Fibroblast of lung (primary cell): ENCODE measurements at regions not wholly inside any gene's neighbourhood (a gene's known extent, or its start where the extent isn't known, plus 50 kb on each side); places are given as distances from the start of the nearest gene placed in this dataset.
"Not testable (repeated sequence)": the region's sequence is repeated elsewhere in the genome, so short reads cannot be mapped to it uniquely, and the experiment has no call there.

Experiments
- DNase-seq, 2 donors: peaks; one replicate each; pipeline versions ENCODE4 v3.0.0 to v3.0.0-alpha.2; 2010; ENCODE audit warnings: low read depth in 2 of 2
- H2AFZ ChIP-seq: 2 replicates; pipeline ENCODE4 v1.5.1; 2012; ENCODE audit warnings: low read length, control low read depth, inconsistent platforms
- H3K27ac ChIP-seq: 2 replicates; pipeline ENCODE4 v1.5.1; 2011; ENCODE audit warnings: low read length, control low read depth; ENCODE audit not compliant: insufficient read depth
- H3K27me3 ChIP-seq: 2 replicates; pipeline ENCODE4 v1.5.1; 2011; ENCODE audit warnings: mild to moderate bottlenecking, low read length; ENCODE audit not compliant: control insufficient read depth, insufficient read depth
- H3K36me3 ChIP-seq: 2 replicates; pipeline ENCODE4 v1.5.1; 2011; ENCODE audit warnings: low read length; ENCODE audit not compliant: control insufficient read depth, insufficient read depth
- H3K4me1 ChIP-seq: 2 replicates; pipeline ENCODE4 v1.5.1; 2011; ENCODE audit warnings: low read length; ENCODE audit not compliant: control insufficient read depth, insufficient read depth; ENCODE audit errors: extremely low read depth
- H3K4me2 ChIP-seq: 2 replicates; pipeline ENCODE4 v1.5.1; 2011; ENCODE audit warnings: low read length, control low read depth; ENCODE audit not compliant: insufficient read depth; ENCODE audit errors: extremely low read depth
- H3K4me3 ChIP-seq, 4 experiments: fragments of 200-600 bp in 1 of 4; sonication (generic) in 1 of 4; replicated peaks in 1 of 4; 2 replicates each; pipeline ENCODE4 v1.5.1; 2011 to 2016; ENCODE audit warnings: low read length in 4 of 4, low read depth in 3 of 4, mild to moderate bottlenecking in 3 of 4, control low read depth in 2 of 4, inconsistent platforms in 1 of 4, mixed read lengths in 1 of 4; ENCODE audit not compliant: insufficient read depth in 1 of 4; ENCODE audit errors: control extremely low read depth in 1 of 4
- H3K79me2 ChIP-seq: 2 replicates; pipeline ENCODE4 v1.5.1; 2012; ENCODE audit warnings: mild to moderate bottlenecking, low read length, inconsistent platforms; ENCODE audit not compliant: control insufficient read depth, insufficient read depth
- H3K9ac ChIP-seq: 2 replicates; pipeline ENCODE4 v1.5.1; 2011; ENCODE audit warnings: mild to moderate bottlenecking, low read length, control low read depth; ENCODE audit not compliant: insufficient read depth
- H3K9me3 ChIP-seq: 2 replicates; pipeline ENCODE4 v1.5.1; 2012; ENCODE audit warnings: low read depth, low read length; ENCODE audit not compliant: control insufficient read depth, insufficient read depth
- H4K20me1 ChIP-seq: 2 replicates; pipeline ENCODE4 v1.5.1; 2011; ENCODE audit warnings: low read length; ENCODE audit not compliant: control insufficient read depth, insufficient read depth; ENCODE audit errors: extremely low read depth
- EZH2 ChIP-seq: IDR thresholded peaks from 2 replicates; pipeline ENCODE4 v1.5.1; 2012; ENCODE audit warnings: low read length, control low read depth, mild to moderate bottlenecking; ENCODE audit errors: missing control alignments
- TF ChIP-seq, protein P1 (sequence below), 2 donors: IDR thresholded peaks in 1 of 2; conservative IDR thresholded peaks in 1 of 2; 1 replicate in 1 of 2; 2 replicates in 1 of 2; pipeline ENCODE4 v1.5.1; 2011 to 2012; ENCODE audit warnings: low read length in 2 of 2, control low read depth in 1 of 2, inconsistent platforms in 1 of 2, low read depth in 1 of 2, mild to moderate bottlenecking in 1 of 2

DNA sequence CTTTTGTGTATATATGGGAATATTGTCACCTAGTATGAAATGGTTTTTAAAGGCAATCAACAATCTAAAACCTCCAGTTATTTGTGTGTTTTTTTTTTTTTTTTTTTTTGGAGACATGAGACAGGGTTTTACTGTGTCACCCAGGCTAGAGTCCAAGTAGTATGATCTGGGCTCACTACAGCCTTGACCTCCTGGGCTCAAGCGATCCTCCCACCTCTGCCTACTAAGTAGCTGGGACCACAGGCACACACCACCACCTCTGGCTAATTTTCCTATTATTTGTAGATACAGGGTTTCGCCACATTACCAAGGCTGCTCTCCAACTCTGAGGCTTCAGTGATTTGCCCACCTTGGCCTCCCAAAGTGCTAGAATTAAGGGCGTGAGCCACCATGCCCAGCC lies 349.9 kb downstream of the UTRN start:
- H3K27ac ChIP-seq, result no peak overlapping the region
- H3K4me2 ChIP-seq, result no peak overlapping the region
- TF ChIP-seq EZH2, result no peak
- TF ChIP-seq, protein P1, sequence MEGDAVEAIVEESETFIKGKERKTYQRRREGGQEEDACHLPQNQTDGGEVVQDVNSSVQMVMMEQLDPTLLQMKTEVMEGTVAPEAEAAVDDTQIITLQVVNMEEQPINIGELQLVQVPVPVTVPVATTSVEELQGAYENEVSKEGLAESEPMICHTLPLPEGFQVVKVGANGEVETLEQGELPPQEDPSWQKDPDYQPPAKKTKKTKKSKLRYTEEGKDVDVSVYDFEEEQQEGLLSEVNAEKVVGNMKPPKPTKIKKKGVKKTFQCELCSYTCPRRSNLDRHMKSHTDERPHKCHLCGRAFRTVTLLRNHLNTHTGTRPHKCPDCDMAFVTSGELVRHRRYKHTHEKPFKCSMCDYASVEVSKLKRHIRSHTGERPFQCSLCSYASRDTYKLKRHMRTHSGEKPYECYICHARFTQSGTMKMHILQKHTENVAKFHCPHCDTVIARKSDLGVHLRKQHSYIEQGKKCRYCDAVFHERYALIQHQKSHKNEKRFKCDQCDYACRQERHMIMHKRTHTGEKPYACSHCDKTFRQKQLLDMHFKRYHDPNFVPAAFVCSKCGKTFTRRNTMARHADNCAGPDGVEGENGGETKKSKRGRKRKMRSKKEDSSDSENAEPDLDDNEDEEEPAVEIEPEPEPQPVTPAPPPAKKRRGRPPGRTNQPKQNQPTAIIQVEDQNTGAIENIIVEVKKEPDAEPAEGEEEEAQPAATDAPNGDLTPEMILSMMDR (conservative IDR thresholded peaks at IDR 0.05 in 1 of 2, IDR thresholded peaks at IDR 0.05 in 1 of 2; ENCODE audit: low read depth in 1 of 2, low read length in 2 of 2), result no peak
- H3K4me3 ChIP-seq, result no peak overlapping the region
- H2AFZ ChIP-seq, result no peak overlapping the region
- DNase-seq, result no peak
- H3K36me3 ChIP-seq, result no peaks in the 10 kb centered on the region
- H3K27me3 ChIP-seq, result no peaks in the 10 kb centered on the region
- H3K9me3 ChIP-seq, result no peaks in the 10 kb centered on the region
- no peak overlapping the region for H3K9ac ChIP-seq
- H3K79me2 ChIP-seq, result no peaks in the 10 kb centered on the region
- H4K20me1 ChIP-seq, result no peaks in the 10 kb centered on the region
- no peaks in the 10 kb centered on the region for H3K4me1 ChIP-seq

DNA sequence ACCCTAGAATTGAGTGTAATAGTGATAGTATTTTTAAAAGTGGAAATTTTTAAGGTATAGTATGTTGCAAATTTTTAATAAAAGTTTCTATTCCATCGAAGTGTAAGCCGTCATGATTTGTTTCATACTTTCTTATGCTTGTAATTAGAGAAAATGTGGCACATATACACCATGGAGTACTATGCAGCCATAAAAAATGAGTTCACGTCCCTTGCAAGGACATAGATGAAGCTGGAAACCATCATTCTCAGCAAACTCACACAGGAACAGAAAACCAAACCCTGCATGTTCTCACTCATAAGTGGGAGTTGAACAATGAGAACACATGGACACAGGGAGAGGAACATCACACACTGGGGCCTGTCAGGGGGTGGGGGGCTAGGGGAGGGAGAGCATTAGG lies 350.9 kb downstream of the UTRN start:
- H3K36me3 ChIP-seq, H3K9ac ChIP-seq, DNase-seq, H3K4me1 ChIP-seq, H4K20me1 ChIP-seq, H2AFZ ChIP-seq, H3K4me2 ChIP-seq, H3K79me2 ChIP-seq, H3K27ac ChIP-seq, H3K9me3 ChIP-seq, H3K4me3 ChIP-seq, H3K27me3 ChIP-seq: not testable (repeated sequence)

DNA sequence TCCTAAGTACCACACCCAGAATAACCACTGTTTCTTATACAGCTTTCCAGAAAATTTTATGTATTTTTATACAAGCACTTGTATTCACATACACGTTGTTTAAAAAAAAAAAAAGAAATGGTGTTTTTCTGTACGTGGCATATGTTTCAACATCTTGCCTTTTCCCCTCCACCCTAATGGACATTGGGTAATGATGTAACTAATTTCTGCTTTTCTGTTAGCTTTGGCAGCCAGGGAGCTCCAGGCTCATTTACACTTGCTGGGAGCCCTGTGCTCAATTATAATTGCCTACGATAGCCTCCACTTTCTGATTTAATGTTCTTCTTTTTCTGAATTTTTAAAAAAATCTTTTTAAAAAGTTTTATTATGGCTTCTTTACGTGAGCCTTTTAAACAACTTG lies 352.4 kb downstream of the UTRN start:
- H2AFZ ChIP-seq, result no peak overlapping the region
- H3K79me2 ChIP-seq, result no peaks in the 10 kb centered on the region
- H3K27ac ChIP-seq, result no peak overlapping the region
- TF ChIP-seq, protein P1 (conservative IDR thresholded peaks at IDR 0.05 in 1 of 2, IDR thresholded peaks at IDR 0.05 in 1 of 2; ENCODE audit: low read depth in 1 of 2, low read length in 2 of 2), result no peak
- H3K9me3 ChIP-seq, result no peaks in the 10 kb centered on the region
- no peaks in the 10 kb centered on the region for H3K4me1 ChIP-seq
- no peak for DNase-seq
- H3K4me2 ChIP-seq, result no peak overlapping the region
- no peaks in the 10 kb centered on the region for H4K20me1 ChIP-seq
- H3K36me3 ChIP-seq, result no peaks in the 10 kb centered on the region
- no peak overlapping the region for H3K4me3 ChIP-seq
- no peaks in the 10 kb centered on the region for H3K27me3 ChIP-seq
- no peak overlapping the region for H3K9ac ChIP-seq

DNA sequence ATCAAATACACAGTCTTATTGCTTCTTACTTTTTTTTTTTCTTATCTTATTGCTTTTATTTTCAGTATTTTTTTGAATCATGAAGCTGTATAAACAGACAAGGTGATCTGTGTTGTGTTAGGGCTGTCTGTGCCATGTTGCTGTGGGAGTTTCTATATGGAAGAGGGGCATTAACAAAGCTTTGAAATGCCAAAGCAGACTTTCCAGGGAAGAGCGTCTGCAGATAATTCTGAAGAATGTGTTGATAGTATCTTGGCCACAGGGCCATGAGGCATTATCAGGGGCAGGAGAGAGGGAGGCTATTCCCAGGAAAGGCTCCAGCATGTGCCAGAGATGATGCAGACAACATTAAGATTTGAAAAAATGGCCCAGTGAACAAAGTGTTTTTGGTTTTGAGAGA lies 354.5 kb downstream of the UTRN start:
- Histone ChIP-seq H2AFZ (no peak overlapping the region), H3K36me3 (no peaks in the 10 kb centered on the region), H3K9me3 (no peaks in the 10 kb centered on the region), H3K4me3 (no peak overlapping the region), H3K79me2 (no peaks in the 10 kb centered on the region), H3K4me2 (no peak overlapping the region), H3K4me1 (no peaks in the 10 kb centered on the region), H3K9ac (no peak overlapping the region), H3K27me3 (no peaks in the 10 kb centered on the region), H3K27ac (no peak overlapping the region), H4K20me1 (no peaks in the 10 kb centered on the region)
- TF ChIP-seq EZH2, result no peak
- TF ChIP-seq, protein P1 (conservative IDR thresholded peaks at IDR 0.05 in 1 of 2, IDR thresholded peaks at IDR 0.05 in 1 of 2; ENCODE audit: low read depth in 1 of 2, low read length in 2 of 2), result no peak
- no peak for DNase-seq
